OCI-LY1 (cell line): ENCODE measurements at regions not wholly inside any gene's neighbourhood (a gene's known extent, or its start where the extent isn't known, plus 50 kb on each side); places are given as distances from the start of the nearest gene placed in this dataset.

ENCODE experiments used
- CTCF ChIP-seq: fragments of 200-600 bp; sonication (generic), shearing (Covaris generic); IDR thresholded peaks from 2 replicates; pipeline ENCODE4 v1.5.1; 2017; ENCODE audit warnings: mild to moderate bottlenecking, antibody characterized with exemption, low read length, moderate library complexity, mixed read lengths
- EZH2 ChIP-seq: fragments of 200-600 bp; sonication (generic), shearing (Covaris generic); IDR thresholded peaks from 2 replicates; pipeline ENCODE4 v1.8.0; 2017; ENCODE audit warnings: borderline replicate concordance, mixed run types, mild to moderate bottlenecking, antibody characterized with exemption, low read length, moderate library complexity, mixed read lengths

- no peak for TF ChIP-seq CTCF
- TF ChIP-seq EZH2 = no peak
Measured at GRCh38 chr11:111440416-111441205, 61.5 kb upstream of the POU2AF1 start.
